ENCODE measurements at regions not wholly inside any gene's neighbourhood (a gene's known extent, or its start where the extent isn't known, plus 50 kb on each side); places are given as distances from the start of the nearest gene placed in this dataset.

DNA sequence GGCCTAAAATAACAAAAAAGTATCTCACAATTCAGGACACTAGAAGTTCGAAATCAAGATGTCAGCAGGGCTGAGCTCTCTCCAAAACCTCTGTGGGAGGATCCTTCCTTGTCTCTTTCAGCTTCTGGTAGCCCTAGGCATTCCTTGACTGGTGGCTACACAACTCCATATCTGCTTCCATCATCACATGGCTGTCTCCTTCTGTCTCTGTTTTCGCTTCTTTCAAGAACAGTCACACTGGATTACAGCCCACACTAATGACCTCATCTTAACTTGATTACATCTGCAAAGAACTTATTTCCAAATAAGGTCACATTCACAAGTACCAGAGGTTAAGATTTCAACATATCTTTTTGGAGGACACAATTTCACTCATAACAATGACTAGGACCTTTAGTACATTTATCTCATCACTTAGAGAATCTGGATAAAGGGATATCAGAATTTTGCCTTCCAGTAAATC lies 275.2 kb downstream of the IRS1 start:
- no peak for FAIRE-seq

DNA sequence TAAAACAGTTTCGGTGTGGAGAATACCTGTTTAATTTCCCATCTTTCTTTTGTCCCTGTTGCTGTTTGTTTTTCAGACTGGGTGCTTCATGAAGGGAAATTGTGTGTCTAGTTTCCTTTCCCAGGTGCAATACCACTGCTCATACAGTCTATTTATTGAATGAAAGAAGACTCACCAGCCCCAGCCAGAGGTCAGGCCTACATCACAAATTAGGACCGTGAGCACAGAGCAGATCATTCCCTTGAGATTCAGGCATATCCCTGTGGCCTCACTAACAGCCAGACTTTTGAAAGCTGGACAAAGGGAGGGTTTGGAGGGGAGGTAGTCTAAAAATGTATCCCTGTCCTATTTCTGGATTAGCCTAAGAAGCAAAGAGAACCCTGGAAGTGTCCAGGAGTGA lies 278.9 kb downstream of the IRS1 start:
- FAIRE-seq, result no peak

GRCh38 chr2:226515344-226516055 lies 284.1 kb downstream of the IRS1 start:
- FAIRE-seq, result no peak

GRCh38 chr2:226514895-226515294 lies 284.7 kb downstream of the IRS1 start:
- FAIRE-seq, result no peak

DNA sequence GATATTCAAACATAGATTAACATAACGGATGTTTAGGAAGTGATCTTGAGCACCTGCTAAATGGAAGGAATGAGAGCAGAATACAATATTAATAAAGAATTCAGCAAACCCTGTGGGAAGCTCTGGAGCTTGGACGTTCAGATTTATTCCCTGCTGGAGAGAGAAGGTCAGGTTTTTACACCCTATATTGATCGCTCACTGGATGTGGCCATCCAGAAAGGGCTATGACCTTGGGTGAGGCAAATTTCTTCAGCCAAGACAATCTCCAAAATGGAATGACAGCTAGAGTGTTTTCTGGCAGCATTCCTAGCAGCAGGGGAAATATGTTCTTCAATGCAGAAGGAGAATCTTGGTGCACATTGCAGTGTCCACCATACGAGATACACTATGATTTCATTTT lies 288.3 kb downstream of the IRS1 start:
- no peak for FAIRE-seq

DNA sequence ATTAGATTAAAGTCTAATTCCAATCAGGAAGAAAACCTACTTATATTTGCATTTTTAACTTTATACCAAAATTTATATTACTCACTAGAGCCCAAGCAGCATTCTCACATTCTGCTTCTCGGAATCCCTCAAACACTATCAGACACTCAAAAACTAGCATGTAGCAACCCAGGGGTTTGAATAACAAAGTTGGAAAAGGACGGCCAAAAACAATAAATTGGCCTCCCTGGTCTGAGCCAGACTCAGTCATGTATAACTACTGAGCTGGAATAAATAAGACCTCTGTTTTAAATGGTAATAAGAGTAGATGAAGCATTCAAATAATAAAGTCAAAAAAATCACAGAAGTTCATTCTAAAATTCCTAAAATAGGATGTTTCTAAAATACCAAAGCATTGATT lies 290.9 kb downstream of the IRS1 start:
- no peak for FAIRE-seq

DNA sequence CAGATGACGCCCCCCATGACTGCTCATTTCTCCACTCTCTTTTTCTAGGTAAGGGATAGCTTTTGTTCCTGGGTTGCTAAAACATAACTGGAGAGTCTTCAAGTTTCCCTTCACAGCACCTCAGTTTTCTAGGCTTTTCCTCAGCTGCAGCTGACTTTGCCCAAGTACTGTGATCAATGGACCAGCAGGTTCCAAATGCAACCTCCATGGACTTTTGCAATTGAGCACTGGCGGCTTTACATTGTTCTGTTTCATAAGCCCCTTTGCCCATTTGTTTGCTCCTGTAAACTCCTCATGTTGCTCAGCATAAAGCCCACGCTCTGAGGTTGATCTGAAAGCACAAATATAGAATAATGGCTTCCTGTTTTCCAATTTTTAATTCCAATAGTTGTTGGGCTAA lies 291.6 kb downstream of the IRS1 start:
- no peak for FAIRE-seq

- FAIRE-seq, result no peak
Observed at GRCh38 chr2:226497146-226497909, 302.3 kb downstream of the IRS1 start.

DNA sequence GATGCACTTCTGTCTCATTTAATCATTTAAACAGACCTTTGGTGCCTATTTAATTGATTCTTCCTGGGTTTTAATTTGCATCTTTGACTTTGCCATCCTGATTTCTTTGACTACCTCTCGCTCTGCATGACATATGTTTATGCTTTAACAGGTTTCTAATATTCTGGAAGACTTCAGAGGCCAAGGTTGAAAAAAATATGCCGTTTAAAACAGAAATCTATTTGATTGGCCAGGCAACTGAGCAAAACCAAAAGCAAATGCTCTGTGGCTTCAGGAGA lies 303.4 kb downstream of the IRS1 start:
- no peak for FAIRE-seq

DNA sequence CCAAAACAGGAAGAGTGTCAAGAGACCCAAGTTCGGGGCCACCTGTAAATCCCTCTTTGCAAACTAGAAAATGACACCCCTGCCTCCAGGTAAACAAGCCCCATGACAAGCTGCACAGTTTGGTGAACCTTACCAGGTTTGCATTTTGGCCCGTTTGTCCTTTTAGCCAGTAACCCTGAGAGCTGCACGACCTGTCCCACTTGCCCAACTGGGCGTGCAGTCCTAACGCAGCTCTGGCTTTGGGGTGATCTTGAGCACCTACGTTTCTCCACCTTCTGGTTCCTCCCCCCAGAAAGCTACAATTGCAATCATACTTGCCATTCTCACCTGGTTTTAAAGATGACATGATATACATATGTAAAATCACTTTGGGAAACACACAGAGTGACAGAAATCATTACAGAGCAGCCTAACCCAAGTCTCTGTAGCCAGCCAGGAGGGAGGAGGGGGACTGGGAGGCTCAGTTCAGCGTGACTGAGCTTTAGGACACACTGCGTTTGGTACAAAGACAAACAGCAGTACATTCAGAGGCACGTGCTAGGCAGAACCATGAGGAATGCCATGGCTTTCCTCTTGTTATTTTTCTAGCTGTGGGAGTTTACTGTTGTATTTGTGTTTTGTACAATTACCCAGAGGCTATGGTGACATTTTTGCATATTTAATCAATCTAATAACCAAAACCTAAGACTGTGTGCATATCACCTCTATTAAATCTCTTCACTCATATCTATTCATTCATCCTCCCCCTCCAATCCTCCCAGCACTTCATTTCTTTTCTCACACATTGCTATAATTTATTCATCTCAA lies 304.0 kb downstream of the IRS1 start:
- no peak for FAIRE-seq

DNA sequence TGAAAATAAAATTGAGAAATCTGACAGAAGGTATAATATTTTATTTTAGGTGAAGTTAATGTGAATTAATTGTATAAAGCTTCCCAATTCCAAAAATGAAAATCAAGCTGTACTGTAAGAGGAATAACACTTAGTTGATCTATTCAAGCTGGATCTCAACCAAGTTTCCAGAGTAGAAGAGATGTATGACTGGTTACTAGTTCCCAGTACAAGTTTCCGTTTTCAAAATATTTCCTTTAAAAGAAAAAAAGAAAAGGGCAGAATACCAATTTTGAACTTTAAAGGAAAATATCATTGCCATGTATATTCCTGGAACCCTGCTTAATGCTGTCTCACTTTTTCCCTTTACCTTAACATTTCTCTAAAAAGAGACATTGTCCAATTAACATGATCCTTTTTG lies 308.5 kb downstream of the IRS1 start:
- peak; percentile 76 for FAIRE-seq

GRCh38 chr2:226489775-226490541 lies 309.7 kb downstream of the IRS1 start:
- no peak for FAIRE-seq

DNA sequence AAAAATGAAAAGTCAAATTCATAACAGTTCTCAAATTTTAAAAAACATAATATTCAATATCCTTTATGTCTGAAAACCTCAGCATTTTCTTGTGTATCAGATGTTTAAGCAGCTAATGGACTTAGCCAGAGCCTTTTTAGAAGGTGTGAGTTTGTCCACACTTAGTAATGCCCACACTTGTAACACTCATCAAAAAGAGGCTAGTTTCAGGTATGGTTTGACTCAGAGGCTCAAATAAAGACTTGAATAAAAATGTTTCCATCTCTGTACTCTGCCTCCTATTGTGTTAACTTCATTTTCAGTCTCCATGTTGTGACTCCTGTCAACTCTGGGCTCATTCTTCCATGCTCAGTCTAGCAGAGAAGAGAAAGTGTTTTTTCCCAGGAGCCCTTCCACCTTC lies 311.6 kb downstream of the IRS1 start:
- FAIRE-seq, result no peak

- FAIRE-seq, result no peak
Observed at GRCh38 chr2:226487573-226487972, 312.0 kb downstream of the IRS1 start.

GRCh38 chr2:226483745-226484619 lies 315.6 kb downstream of the IRS1 start:
- no peak for FAIRE-seq

DNA sequence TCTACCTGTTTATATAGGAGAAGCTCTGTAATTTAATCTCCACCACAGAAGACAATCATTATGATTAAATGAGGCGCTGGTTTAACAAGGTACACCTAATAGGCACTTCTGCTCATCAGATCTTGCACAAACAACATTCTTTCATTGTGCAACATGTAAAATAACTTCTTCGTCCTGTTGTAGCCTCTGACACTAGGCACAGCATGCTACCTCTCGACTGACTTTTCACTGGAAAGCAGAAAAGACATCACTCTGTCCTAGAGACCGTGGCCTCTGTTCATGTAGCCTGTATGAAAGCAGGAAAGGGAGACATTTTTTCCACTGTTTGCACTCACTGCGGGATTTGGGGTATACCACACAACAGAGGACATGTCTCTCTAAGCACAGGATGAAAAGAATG lies 316.5 kb downstream of the IRS1 start:
- no peak for FAIRE-seq

DNA sequence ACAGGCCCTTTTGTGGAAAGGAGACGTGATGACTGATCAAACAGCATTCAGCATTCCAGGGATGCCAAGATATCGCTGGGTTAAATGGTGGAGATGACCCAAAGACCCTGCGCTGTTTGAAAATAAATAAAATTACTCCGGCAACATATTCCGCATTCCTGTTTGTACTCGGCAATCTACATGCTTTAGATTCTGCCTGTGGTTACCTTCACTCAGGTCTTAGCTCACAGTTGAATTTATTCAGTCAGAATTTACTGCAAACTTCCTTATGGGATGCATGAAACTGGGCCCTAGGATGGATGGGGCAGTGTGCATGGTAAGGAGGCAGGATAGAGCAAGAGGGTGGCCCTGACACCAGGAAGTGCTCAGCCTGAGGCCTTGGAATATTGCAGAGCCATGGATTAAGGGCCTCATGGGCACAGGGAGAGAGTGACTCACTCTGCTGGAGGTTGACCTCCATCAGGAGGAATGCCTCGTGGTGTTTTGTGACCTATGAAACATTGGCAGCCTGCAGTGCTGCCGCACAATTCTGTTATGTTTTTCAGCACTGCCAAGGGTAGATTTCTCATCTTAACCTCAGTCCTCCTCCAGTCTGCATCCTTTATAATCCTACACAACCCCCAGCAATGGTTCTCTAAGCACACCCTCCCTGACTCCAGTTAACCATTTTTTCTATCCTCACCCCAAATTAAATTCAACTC lies 321.4 kb downstream of the IRS1 start:
- FAIRE-seq, result no peak

DNA sequence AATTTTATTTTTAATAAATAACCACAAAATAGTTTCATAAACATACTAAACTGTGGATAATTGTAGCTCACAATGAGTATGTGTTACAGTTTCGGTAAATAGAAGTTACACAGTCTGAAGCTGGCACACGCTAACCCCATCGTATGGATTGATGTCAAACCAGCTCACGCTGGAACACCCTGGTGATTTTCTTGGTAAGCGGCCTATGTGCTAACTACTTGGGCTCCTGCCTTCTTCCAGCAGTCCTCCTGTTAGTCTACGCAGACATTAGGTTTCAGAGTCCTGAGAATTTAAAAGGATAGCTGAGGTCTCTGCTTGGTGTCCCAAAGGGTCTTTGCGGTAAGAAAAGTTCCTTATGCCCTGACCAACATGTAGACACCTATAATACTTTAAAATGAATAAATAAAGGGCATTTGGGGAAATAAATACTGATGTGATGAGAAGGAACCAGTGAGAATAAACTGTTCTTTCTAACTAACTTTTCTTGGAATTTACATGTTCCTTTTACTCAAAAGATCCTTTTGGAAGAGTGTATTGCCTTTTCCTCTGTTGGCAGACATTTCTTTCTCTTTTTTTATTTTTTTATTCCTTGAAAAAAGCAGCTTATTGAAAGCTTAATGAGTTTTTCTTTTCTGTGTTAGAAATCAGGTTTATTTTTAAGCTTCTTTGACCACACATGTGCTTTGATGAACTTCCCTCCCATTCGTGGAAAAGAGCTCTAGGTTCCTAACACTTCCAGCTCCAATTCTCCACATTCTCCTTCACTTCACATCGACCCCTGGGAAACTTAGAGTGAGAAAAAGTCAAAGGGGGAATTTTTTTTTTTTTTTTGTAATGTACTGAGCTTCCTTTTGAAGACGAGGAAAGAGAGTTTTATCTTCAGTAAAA lies 322.2 kb downstream of the IRS1 start:
- no peak for FAIRE-seq

DNA sequence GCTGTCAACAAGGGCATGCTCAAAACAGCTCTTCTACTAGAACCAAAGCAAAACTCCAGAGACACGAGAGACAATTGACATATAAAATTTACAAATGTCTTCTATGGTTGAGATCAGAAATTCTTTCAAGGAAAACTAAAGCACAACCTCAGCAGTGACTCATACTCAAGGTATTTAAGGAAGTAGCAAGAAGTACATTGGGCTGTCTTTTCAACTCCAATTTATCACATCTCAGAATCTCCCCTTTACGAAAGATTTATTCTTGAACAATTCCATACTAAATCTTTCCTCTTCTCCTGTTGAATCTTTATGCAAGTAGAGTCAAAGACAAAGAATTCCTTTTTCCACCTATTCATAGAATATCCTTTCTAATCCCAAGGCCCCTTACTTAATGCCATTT lies 324.0 kb downstream of the IRS1 start:
- no peak for FAIRE-seq

DNA sequence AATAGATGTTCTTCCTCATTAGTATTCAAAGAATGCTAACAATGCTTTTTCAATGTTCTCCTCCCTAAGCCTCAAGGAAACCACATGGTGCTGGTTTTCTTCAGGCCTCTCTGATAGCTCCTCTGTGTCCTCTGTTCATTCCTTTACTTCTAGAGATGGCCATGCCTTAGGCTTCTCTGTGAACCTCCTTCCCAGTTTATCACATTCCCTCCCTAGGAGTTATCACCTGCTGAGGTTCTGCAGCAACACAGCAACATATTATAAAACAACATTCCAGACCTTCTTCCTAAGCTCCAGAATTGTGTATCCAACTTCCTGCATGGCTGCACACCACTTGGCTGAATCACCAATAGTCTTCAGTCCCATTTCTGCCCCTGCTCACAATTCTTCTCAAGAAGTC lies 325.5 kb downstream of the IRS1 start:
- FAIRE-seq, result no peak
